Fibroblast of pulmonary artery (primary cell): ENCODE measurements at regions not wholly inside any gene's neighbourhood (a gene's known extent, or its start where the extent isn't known, plus 50 kb on each side); places are given as distances from the start of the nearest gene placed in this dataset.

Experiments
- DNase-seq: peaks from one replicate; pipeline ENCODE4 v3.0.0-alpha.2; 2010; ENCODE audit warnings: low read depth
- H3K4me3 ChIP-seq: replicated peaks from 2 replicates; pipeline ENCODE4 v1.5.1; 2011; ENCODE audit warnings: low read depth, mild to moderate bottlenecking, control low read depth, low read length, moderate library complexity
- CTCF ChIP-seq: IDR thresholded peaks from 2 replicates; pipeline ENCODE4 v1.5.1; 2011; ENCODE audit warnings: mild to moderate bottlenecking, control low read depth, low read length, inconsistent platforms; ENCODE audit errors: missing control alignments

- no peak overlapping the region for H3K4me3 ChIP-seq
- no peak for TF ChIP-seq CTCF
- no peak for DNase-seq
Observed at GRCh38 chr5:133896873-133897272, 71.6 kb downstream of the C5orf15 start.

- no peak for TF ChIP-seq CTCF
- no peak overlapping the region for H3K4me3 ChIP-seq
- no peak for DNase-seq
Observed at GRCh38 chr5:133895979-133896845, 72.2 kb downstream of the C5orf15 start.

GRCh38 chr5:133894143-133894542 lies 74.3 kb downstream of the C5orf15 start:
- TF ChIP-seq CTCF: no peak
- no peak overlapping the region for H3K4me3 ChIP-seq
- no peak for DNase-seq

GRCh38 chr5:133892774-133893173 lies 75.7 kb downstream of the C5orf15 start:
- H3K4me3 ChIP-seq: no peak overlapping the region
- TF ChIP-seq CTCF: no peak
- no peak for DNase-seq

GRCh38 chr5:133892306-133892705 lies 76.1 kb downstream of the C5orf15 start:
- TF ChIP-seq CTCF: no peak
- no peak overlapping the region for H3K4me3 ChIP-seq
- DNase-seq: no peak

GRCh38 chr5:133891390-133891789 lies 77.0 kb downstream of the C5orf15 start:
- H3K4me3 ChIP-seq: no peak overlapping the region
- no peak for TF ChIP-seq CTCF
- DNase-seq: no peak

- DNase-seq: no peak
- no peak for TF ChIP-seq CTCF
- no peak overlapping the region for H3K4me3 ChIP-seq
Observed at GRCh38 chr5:133890776-133891280, 77.6 kb downstream of the C5orf15 start.
